RWPE2 (cell line): ENCODE measurements at regions not wholly inside any gene's neighbourhood (a gene's known extent, or its start where the extent isn't known, plus 50 kb on each side); places are given as distances from the start of the nearest gene placed in this dataset.
A peak's percentile ranks its signal among the peaks of the same experiment; 100 is the strongest.

Source experiments
- ATAC-seq: fragments of 200-7000 bp; cut with Tn5 transposase; 3 replicates; pipeline ENCODE4 v1.9.1; 2021; ENCODE audit warnings: low read depth
- DNase-seq: peaks from one replicate; pipeline ENCODE4 v3.0.0-alpha.2; 2020; ENCODE audit warnings: low spot score
- H3K27ac ChIP-seq: fragments of 450-650 bp; 2 replicates; pipeline ENCODE4 v1.5.1; 2017; ENCODE audit warnings: mild to moderate bottlenecking; ENCODE audit not compliant: poor library complexity, severe bottlenecking
- H3K27me3 ChIP-seq: fragments of 250-450 bp; sonication (Bioruptor Pico); 2 replicates; pipeline ENCODE4 v1.5.1; 2021; ENCODE audit warnings: mild to moderate bottlenecking, moderate library complexity; ENCODE audit not compliant: insufficient read depth, poor library complexity, severe bottlenecking
- H3K36me3 ChIP-seq: fragments of 250-450 bp; sonication (Bioruptor Pico); 2 replicates; pipeline ENCODE4 v1.5.1; 2020; ENCODE audit warnings: low read depth, mild to moderate bottlenecking, moderate library complexity
- H3K4me1 ChIP-seq: fragments of 250-450 bp; sonication (Bioruptor Pico); 2 replicates; pipeline ENCODE4 v1.5.1; 2021; ENCODE audit warnings: mild to moderate bottlenecking, moderate library complexity; ENCODE audit not compliant: insufficient read depth, poor library complexity, severe bottlenecking
- H3K4me3 ChIP-seq: fragments of 250-450 bp; sonication (Bioruptor Pico); 2 replicates; pipeline ENCODE4 v1.5.1; 2021; ENCODE audit warnings: mild to moderate bottlenecking, moderate library complexity; ENCODE audit not compliant: severe bottlenecking
- H3K9me3 ChIP-seq: fragments of 250-450 bp; sonication (Bioruptor Pico); 2 replicates; pipeline ENCODE4 v1.5.1; 2021; ENCODE audit warnings: mild to moderate bottlenecking, moderate library complexity; ENCODE audit not compliant: severe bottlenecking
- TF ChIP-seq, protein P1 (sequence below): fragments of 450-650 bp; IDR thresholded peaks from one replicate; pipeline ENCODE4 v1.5.1; 2017; ENCODE audit warnings: mild to moderate bottlenecking, moderate library complexity; ENCODE audit not compliant: poor library complexity, severe bottlenecking

- Histone ChIP-seq H3K9me3 (no peaks in the 10 kb centered on the region), H3K27ac (no peak overlapping the region), H3K4me3 (no peak overlapping the region), H3K4me1 (peaks cover 5% of the 10 kb centered on the region), H3K27me3 (no peaks in the 10 kb centered on the region), H3K36me3 (no peaks in the 10 kb centered on the region)
- DNase-seq (no peak), ATAC-seq (no peak)
- TF ChIP-seq, protein P1, sequence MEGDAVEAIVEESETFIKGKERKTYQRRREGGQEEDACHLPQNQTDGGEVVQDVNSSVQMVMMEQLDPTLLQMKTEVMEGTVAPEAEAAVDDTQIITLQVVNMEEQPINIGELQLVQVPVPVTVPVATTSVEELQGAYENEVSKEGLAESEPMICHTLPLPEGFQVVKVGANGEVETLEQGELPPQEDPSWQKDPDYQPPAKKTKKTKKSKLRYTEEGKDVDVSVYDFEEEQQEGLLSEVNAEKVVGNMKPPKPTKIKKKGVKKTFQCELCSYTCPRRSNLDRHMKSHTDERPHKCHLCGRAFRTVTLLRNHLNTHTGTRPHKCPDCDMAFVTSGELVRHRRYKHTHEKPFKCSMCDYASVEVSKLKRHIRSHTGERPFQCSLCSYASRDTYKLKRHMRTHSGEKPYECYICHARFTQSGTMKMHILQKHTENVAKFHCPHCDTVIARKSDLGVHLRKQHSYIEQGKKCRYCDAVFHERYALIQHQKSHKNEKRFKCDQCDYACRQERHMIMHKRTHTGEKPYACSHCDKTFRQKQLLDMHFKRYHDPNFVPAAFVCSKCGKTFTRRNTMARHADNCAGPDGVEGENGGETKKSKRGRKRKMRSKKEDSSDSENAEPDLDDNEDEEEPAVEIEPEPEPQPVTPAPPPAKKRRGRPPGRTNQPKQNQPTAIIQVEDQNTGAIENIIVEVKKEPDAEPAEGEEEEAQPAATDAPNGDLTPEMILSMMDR: no peak
Observed at GRCh38 chr9:643966-644365, 197.5 kb upstream of the DMRT1 start.

DNA sequence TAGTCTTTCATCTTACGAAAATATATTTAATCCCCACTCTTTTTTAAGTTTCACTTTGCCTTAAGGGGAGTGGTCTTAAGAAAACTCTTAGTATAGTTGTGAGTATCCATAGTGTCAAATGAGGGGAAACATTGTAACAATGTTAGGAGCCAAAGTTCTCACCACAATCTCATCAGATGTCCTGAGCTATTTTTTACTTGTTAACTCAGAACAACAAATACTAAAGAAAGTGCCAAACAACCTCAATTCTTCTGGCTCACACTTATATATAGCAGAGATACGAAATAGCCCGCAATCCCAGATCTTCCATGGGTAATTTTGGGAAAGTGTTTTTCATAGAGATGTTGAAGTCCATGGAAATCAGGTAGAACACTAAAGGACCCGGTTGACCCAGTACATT lies 194.0 kb upstream of the DMRT1 start:
- H3K4me1 ChIP-seq: peaks cover 15% of the 10 kb centered on the region
- H3K9me3 ChIP-seq: no peaks in the 10 kb centered on the region
- TF ChIP-seq, protein P1: no peak
- ATAC-seq (no peak), DNase-seq (no peak)
- no peaks in the 10 kb centered on the region for H3K27me3 ChIP-seq
- H3K4me3 ChIP-seq: no peak overlapping the region
- no peak overlapping the region for H3K27ac ChIP-seq
- H3K36me3 ChIP-seq: no peaks in the 10 kb centered on the region

GRCh38 chr9:649128-650074 lies 192.1 kb upstream of the DMRT1 start:
- Histone ChIP-seq H3K4me3 (no peak overlapping the region), H3K27me3 (no peaks in the 10 kb centered on the region), H3K36me3 (no peaks in the 10 kb centered on the region), H3K9me3 (no peaks in the 10 kb centered on the region), H3K27ac (no peak overlapping the region), H3K4me1 (peaks cover 15% of the 10 kb centered on the region)
- peak; percentile 70 for ATAC-seq
- TF ChIP-seq, protein P1: no peak
- DNase-seq: no peak

GRCh38 chr9:650362-650761 lies 191.1 kb upstream of the DMRT1 start:
- TF ChIP-seq, protein P1: no peak
- DNase-seq: no peak
- Histone ChIP-seq H3K9me3 (no peaks in the 10 kb centered on the region), H3K4me1 (peaks cover 15% of the 10 kb centered on the region), H3K27ac (no peak overlapping the region), H3K4me3 (no peak overlapping the region), H3K36me3 (no peaks in the 10 kb centered on the region), H3K27me3 (no peaks in the 10 kb centered on the region)
- ATAC-seq: 0 out of 3 replicates have a peak, but pooled peaks have one; percentile 35

DNA sequence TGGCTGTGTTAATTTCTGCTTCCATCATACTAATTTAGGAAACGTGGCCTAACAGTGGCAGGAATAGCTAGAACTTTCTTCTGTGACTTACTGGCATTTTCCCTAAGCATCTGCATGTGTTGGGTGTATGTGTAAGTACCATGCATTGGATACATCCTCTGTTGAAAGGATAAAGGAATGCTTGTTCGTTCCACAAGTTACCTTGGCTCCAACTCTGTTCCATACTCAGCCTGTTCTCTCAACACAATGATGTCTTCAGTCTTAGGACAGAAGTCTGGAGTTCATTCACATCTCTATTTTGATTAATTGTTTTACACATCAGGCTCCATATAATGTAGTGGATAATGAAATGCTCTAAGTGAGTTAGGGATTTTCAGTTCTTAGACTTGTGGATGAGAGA lies 190.1 kb upstream of the DMRT1 start:
- Histone ChIP-seq H3K27me3 (no peaks in the 10 kb centered on the region), H3K4me3 (no peak overlapping the region), H3K4me1 (peaks cover 18% of the 10 kb centered on the region), H3K9me3 (no peaks in the 10 kb centered on the region), H3K27ac (no peak overlapping the region), H3K36me3 (no peaks in the 10 kb centered on the region)
- DNase-seq: no peak
- TF ChIP-seq, protein P1: no peak
- ATAC-seq: no peak
